DND-41 (cell line): ENCODE measurements at regions not wholly inside any gene's neighbourhood (a gene's known extent, or its start where the extent isn't known, plus 50 kb on each side); places are given as distances from the start of the nearest gene placed in this dataset.

Experiments used
- ATAC-seq: fragments of 200-7000 bp; cut with Tn5 transposase; 3 replicates; pipeline ENCODE4 v1.9.1; 2021; ENCODE audit warnings: low read depth; ENCODE audit not compliant: insufficient read depth
- DNase-seq: peaks from one replicate; pipeline ENCODE4 v3.0.0-alpha.2; 2020
- H2AFZ ChIP-seq: 2 replicates; pipeline ENCODE4 v1.6.0; 2012; ENCODE audit warnings: low read depth, low read length
- H3K27ac ChIP-seq: 2 replicates; pipeline ENCODE4 v1.5.1; 2012; ENCODE audit warnings: low read length, inconsistent platforms
- H3K27me3 ChIP-seq: fragments of 200-600 bp; sonication (generic); 2 replicates; pipeline ENCODE4 v1.6.0; 2012; ENCODE audit warnings: low read length, mild to moderate bottlenecking, inconsistent platforms; ENCODE audit not compliant: insufficient read depth, poor library complexity
- H3K36me3 ChIP-seq: 2 replicates; pipeline ENCODE4 v1.5.1; 2012; ENCODE audit warnings: low read length, inconsistent platforms; ENCODE audit not compliant: insufficient read depth
- H3K4me1 ChIP-seq: 2 replicates; pipeline ENCODE4 v1.5.1; 2012; ENCODE audit warnings: mild to moderate bottlenecking, low read length; ENCODE audit not compliant: insufficient read depth
- H3K4me2 ChIP-seq: 2 replicates; pipeline ENCODE4 v1.6.0; 2012; ENCODE audit warnings: mild to moderate bottlenecking, moderate library complexity, low read length, inconsistent platforms; ENCODE audit not compliant: insufficient read depth
- H3K4me3 ChIP-seq, 2 experiments: fragments of 200-600 bp in 1 of 2; shearing (Covaris generic) in 1 of 2; 2 replicates each; pipeline ENCODE4 v1.5.1; 2012 to 2016; ENCODE audit warnings: inconsistent platforms in 2 of 2, low read length in 2 of 2, mild to moderate bottlenecking in 2 of 2, low read depth in 1 of 2, moderate library complexity in 1 of 2
- H3K79me2 ChIP-seq: 2 replicates; pipeline ENCODE4 v1.6.0; 2012; ENCODE audit warnings: low read length, inconsistent platforms; ENCODE audit not compliant: insufficient read depth
- H3K9ac ChIP-seq: 2 replicates; pipeline ENCODE4 v1.6.0; 2012; ENCODE audit warnings: low read depth, mild to moderate bottlenecking, inconsistent platforms, low read length, moderate library complexity
- H3K9me3 ChIP-seq: 2 replicates; pipeline ENCODE4 v1.5.1; 2012; ENCODE audit warnings: low read length, moderate library complexity, mild to moderate bottlenecking, inconsistent platforms; ENCODE audit not compliant: insufficient read depth, severe bottlenecking
- H4K20me1 ChIP-seq: 2 replicates; pipeline ENCODE4 v1.6.0; 2012; ENCODE audit warnings: low read length; ENCODE audit not compliant: insufficient read depth
- CTCF ChIP-seq: IDR thresholded peaks from 2 replicates; pipeline ENCODE4 v1.5.1; 2012; ENCODE audit warnings: borderline replicate concordance, low read length, moderate library complexity, mild to moderate bottlenecking; ENCODE audit not compliant: poor library complexity, severe bottlenecking; ENCODE audit errors: extremely low read depth
- EZH2 ChIP-seq: IDR thresholded peaks from 3 replicates; pipeline ENCODE4 v1.6.1; 2012; ENCODE audit warnings: borderline replicate concordance, low read depth, mild to moderate bottlenecking, moderate library complexity, low read length, inconsistent platforms; ENCODE audit not compliant: severe bottlenecking

DNA sequence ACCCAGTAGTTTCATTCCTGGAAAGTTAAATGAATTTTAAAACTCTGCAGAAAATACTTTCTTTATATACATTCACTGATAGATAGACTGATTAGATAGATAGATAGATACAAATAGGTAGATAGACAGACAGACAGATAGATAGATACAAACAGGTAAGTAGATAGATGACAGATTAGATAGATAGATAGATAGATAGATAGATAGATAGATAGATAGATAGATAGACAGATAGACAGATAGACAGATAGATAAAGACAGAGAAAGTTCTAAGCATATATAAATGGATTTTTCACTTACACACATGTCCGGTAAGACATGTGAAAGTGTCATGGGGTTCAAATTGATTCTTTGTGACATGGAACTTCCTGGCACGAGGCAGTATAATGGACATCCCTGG is 349.7 kb downstream of the CDK5RAP2 start:
- H3K4me2 ChIP-seq: no peak overlapping the region
- H3K79me2 ChIP-seq: no peaks in the 10 kb centered on the region
- TF ChIP-seq EZH2: no peak
- no peak for TF ChIP-seq CTCF
- H3K27ac ChIP-seq: no peak overlapping the region
- H3K4me1 ChIP-seq: no peaks in the 10 kb centered on the region
- H3K9ac ChIP-seq: no peak overlapping the region
- H3K9me3 ChIP-seq: no peaks in the 10 kb centered on the region
- H2AFZ ChIP-seq: no peak overlapping the region
- DNase-seq (no peak), ATAC-seq (no peak)
- H3K4me3 ChIP-seq: no peak overlapping the region
- no peaks in the 10 kb centered on the region for H3K27me3 ChIP-seq
- H3K36me3 ChIP-seq: no peaks in the 10 kb centered on the region
- no peaks in the 10 kb centered on the region for H4K20me1 ChIP-seq

- DNase-seq: no peak
- Histone ChIP-seq H3K36me3 (no peaks in the 10 kb centered on the region), H3K9ac (no peak overlapping the region), H2AFZ (no peak overlapping the region), H3K27ac (no peak overlapping the region), H3K27me3 (no peaks in the 10 kb centered on the region), H3K79me2 (no peaks in the 10 kb centered on the region), H4K20me1 (no peaks in the 10 kb centered on the region), H3K4me1 (no peaks in the 10 kb centered on the region), H3K4me2 (no peak overlapping the region), H3K4me3 (no peak overlapping the region), H3K9me3 (no peaks in the 10 kb centered on the region)
- ATAC-seq: no peak
- TF ChIP-seq EZH2: no peak
Measured at GRCh38 chr9:120221844-120222243, 358.1 kb downstream of the CDK5RAP2 start.

DNA sequence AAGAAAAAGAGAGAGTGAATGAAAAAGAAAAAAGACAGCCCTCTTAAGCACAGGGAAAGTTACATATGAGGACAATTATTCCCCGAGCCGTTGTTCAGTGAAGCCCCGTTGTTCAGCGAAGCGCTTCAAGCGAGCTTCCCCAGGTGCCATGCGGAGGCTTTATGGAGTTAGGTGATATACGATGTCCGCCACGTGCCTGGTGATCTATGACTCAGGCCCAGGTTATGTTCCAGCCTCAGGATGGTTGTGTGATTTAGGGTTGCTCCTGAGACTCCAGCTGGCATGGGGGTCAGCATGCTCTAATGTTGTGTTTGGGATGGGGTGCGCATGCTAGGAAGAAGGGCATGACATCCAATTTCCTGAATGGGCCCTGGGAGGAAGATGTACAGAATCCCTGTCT is 365.6 kb downstream of the CDK5RAP2 start:
- Histone ChIP-seq H3K4me3 (no peak overlapping the region), H3K9me3 (no peaks in the 10 kb centered on the region), H3K27me3 (no peaks in the 10 kb centered on the region), H3K27ac (no peak overlapping the region), H2AFZ (no peak overlapping the region), H3K36me3 (no peaks in the 10 kb centered on the region), H3K4me2 (no peak overlapping the region), H3K9ac (no peak overlapping the region), H4K20me1 (no peaks in the 10 kb centered on the region), H3K4me1 (no peaks in the 10 kb centered on the region), H3K79me2 (no peaks in the 10 kb centered on the region)
- DNase-seq (no peak), ATAC-seq (no peak)
- no peak for TF ChIP-seq CTCF
- TF ChIP-seq EZH2: no peak

GRCh38 chr9:120212853-120213200 is 367.1 kb downstream of the CDK5RAP2 start:
- no peaks in the 10 kb centered on the region for H3K4me1 ChIP-seq
- no peaks in the 10 kb centered on the region for H3K27me3 ChIP-seq
- no peak overlapping the region for H2AFZ ChIP-seq
- ATAC-seq (no peak), DNase-seq (no peak)
- H3K9me3 ChIP-seq: no peaks in the 10 kb centered on the region
- H3K27ac ChIP-seq: no peak overlapping the region
- H4K20me1 ChIP-seq: no peaks in the 10 kb centered on the region
- H3K9ac ChIP-seq: no peak overlapping the region
- no peak overlapping the region for H3K4me2 ChIP-seq
- TF ChIP-seq CTCF: no peak
- no peak for TF ChIP-seq EZH2
- no peak overlapping the region for H3K4me3 ChIP-seq
- no peaks in the 10 kb centered on the region for H3K36me3 ChIP-seq
- H3K79me2 ChIP-seq: no peaks in the 10 kb centered on the region
